Urothelium cell line (cell line): ENCODE measurements at regions not wholly inside any gene's neighbourhood (a gene's known extent, or its start where the extent isn't known, plus 50 kb on each side); places are given as distances from the start of the nearest gene placed in this dataset.

Experiments
- DNase-seq: peaks from one replicate; pipeline ENCODE4 v3.0.0; 2011; ENCODE audit warnings: low spot score, mixed read lengths
- FAIRE-seq: peaks from 2 replicates; lab custom pipeline; 2011; peaks lifted over from hg19 to GRCh38; lab: Jason Lieb, UNC

GRCh38 chr3:94256888-94257813 lies 194.3 kb downstream of the NSUN3 start:
- FAIRE-seq, result no peak
- no peak for DNase-seq

- peak; percentile 63 for FAIRE-seq
- DNase-seq, result no peak
These were observed 196.0 kb downstream of the NSUN3 start for GRCh38 chr3:94258851-94259250.

GRCh38 chr3:94259291-94259690 lies 196.4 kb downstream of the NSUN3 start:
- FAIRE-seq (no peak), DNase-seq (no peak)

- no peak for FAIRE-seq
These were observed 206.9 kb downstream of the NSUN3 start for GRCh38 chr3:94269763-94270162.

GRCh38 chr3:94272016-94272415 lies 209.2 kb downstream of the NSUN3 start:
- FAIRE-seq (no peak), DNase-seq (no peak)

More at GRCh38 chr3:94269763-94270162, 206.9 kb downstream of the NSUN3 start:
- peak; percentile 33 for DNase-seq

- no peak for DNase-seq
- no peak for FAIRE-seq
These were observed 218.1 kb downstream of the NSUN3 start for GRCh38 chr3:94280958-94281357.

- DNase-seq (no peak), FAIRE-seq (no peak)
These were observed 223.0 kb downstream of the NSUN3 start for GRCh38 chr3:94285872-94286271.

GRCh38 chr3:94291686-94292085 lies 228.8 kb downstream of the NSUN3 start:
- DNase-seq, result no peak
- FAIRE-seq, result no peak

- no peak for FAIRE-seq
- no peak for DNase-seq
These were observed 229.3 kb downstream of the NSUN3 start for GRCh38 chr3:94292151-94292550.

GRCh38 chr3:94293793-94294195 lies 230.9 kb downstream of the NSUN3 start:
- no peak for DNase-seq
- no peak for FAIRE-seq

GRCh38 chr3:94294806-94295205 lies 231.9 kb downstream of the NSUN3 start:
- no peak for DNase-seq
- FAIRE-seq, result no peak

GRCh38 chr3:94299716-94300115 lies 236.9 kb downstream of the NSUN3 start:
- FAIRE-seq (no peak), DNase-seq (no peak)

- no peak for DNase-seq
- FAIRE-seq, result no peak
These were observed 238.5 kb downstream of the NSUN3 start for GRCh38 chr3:94301366-94301765.

GRCh38 chr3:94303266-94303665 lies 240.4 kb downstream of the NSUN3 start:
- FAIRE-seq (peak; percentile 32), DNase-seq (no peak)

GRCh38 chr3:94303897-94304296 lies 241.0 kb downstream of the NSUN3 start:
- FAIRE-seq, result no peak
- DNase-seq, result peak; percentile 10

- no peak for FAIRE-seq
These were observed 242.1 kb downstream of the NSUN3 start for GRCh38 chr3:94304954-94305353.

GRCh38 chr3:94305835-94306611 lies 243.2 kb downstream of the NSUN3 start:
- FAIRE-seq (no peak), DNase-seq (no peak)

More at GRCh38 chr3:94304954-94305353, 242.1 kb downstream of the NSUN3 start:
- DNase-seq, result no peak

GRCh38 chr3:94307588-94307987 lies 244.7 kb downstream of the NSUN3 start:
- DNase-seq (no peak), FAIRE-seq (no peak)

- FAIRE-seq, result no peak
- no peak for DNase-seq
These were observed 245.9 kb downstream of the NSUN3 start for GRCh38 chr3:94308767-94309166.

- no peak for FAIRE-seq
- DNase-seq, result no peak
These were observed 247.7 kb downstream of the NSUN3 start for GRCh38 chr3:94310341-94311135.

GRCh38 chr3:94311651-94312050 lies 248.8 kb downstream of the NSUN3 start:
- DNase-seq (no peak), FAIRE-seq (no peak)
